Left lung (tissue), 4 donors: ENCODE measurements at regions not wholly inside any gene's neighbourhood (a gene's known extent, or its start where the extent isn't known, plus 50 kb on each side); places are given as distances from the start of the nearest gene placed in this dataset.

Source experiments
- ATAC-seq: fragments of 200-7000 bp; cut with Tn5 transposase; one replicate; pipeline ENCODE4 v1.9.1; 2020; ENCODE audit warnings: moderate library complexity
- DNase-seq, 4 donors: peaks; one replicate each; pipeline ENCODE4 v3.0.0-alpha.2; 2013 to 2020
- H3K27ac ChIP-seq, 2 donors: fragments of 200-600 bp; sonication (generic) in 1 of 2; one replicate each; pipeline versions ENCODE4 v1.5.0 to v1.8.0; 2020 to 2021
- H3K27me3 ChIP-seq, 2 donors: fragments of 200-600 bp; sonication (generic) in 1 of 2; one replicate each; pipeline versions ENCODE4 v1.5.0 to v1.8.0; 2020 to 2021
- H3K36me3 ChIP-seq, 2 donors: fragments of 200-600 bp; sonication (generic) in 1 of 2; one replicate each; pipeline versions ENCODE4 v1.5.0 to v1.8.0; 2020 to 2021
- H3K4me1 ChIP-seq, 2 donors: fragments of 200-600 bp; one replicate each; pipeline ENCODE4 v1.8.0; 2021
- H3K4me3 ChIP-seq, 2 donors: fragments of 200-600 bp; sonication (generic) in 1 of 2; one replicate each; pipeline versions ENCODE4 v1.5.0 to v1.8.0; 2020 to 2021; ENCODE audit warnings: mild to moderate bottlenecking in 1 of 2
- H3K9me3 ChIP-seq, 2 donors: fragments of 200-600 bp; sonication (generic) in 1 of 2; one replicate each; pipeline versions ENCODE4 v1.5.0 to v1.8.0; 2020 to 2021
- intact Hi-C, 2 donors: fragments of 100-400 bp; cut with DNase I; formaldehyde crosslinking; loops; one replicate each; pipeline versions ENCODE4 v1.11.2 to v1.14.2; 2022
- TF ChIP-seq, protein P1 (sequence below), 2 donors: fragments of 200-600 bp; sonication (generic) in 1 of 2; IDR thresholded peaks; one replicate each; pipeline versions ENCODE4 v1.5.0 to v1.8.0; 2021; ENCODE audit warnings: antibody characterized with exemption in 2 of 2
- donor health status: DM: no; HTN: yes; CAD: no.
- donor health status: DM: no; HTN: no; CAD: no.

- no peak overlapping the region for H3K27ac ChIP-seq
- H3K4me3 ChIP-seq: no peak overlapping the region
- ATAC-seq (peak; percentile 98), DNase-seq (peak in 2 of 4 donors; percentile 52 to 74)
- no peaks in the 10 kb centered on the region for H3K9me3 ChIP-seq
- H3K27me3 ChIP-seq: no peaks in the 10 kb centered on the region
- H3K36me3 ChIP-seq: no peaks in the 10 kb centered on the region
- TF ChIP-seq, protein P1, sequence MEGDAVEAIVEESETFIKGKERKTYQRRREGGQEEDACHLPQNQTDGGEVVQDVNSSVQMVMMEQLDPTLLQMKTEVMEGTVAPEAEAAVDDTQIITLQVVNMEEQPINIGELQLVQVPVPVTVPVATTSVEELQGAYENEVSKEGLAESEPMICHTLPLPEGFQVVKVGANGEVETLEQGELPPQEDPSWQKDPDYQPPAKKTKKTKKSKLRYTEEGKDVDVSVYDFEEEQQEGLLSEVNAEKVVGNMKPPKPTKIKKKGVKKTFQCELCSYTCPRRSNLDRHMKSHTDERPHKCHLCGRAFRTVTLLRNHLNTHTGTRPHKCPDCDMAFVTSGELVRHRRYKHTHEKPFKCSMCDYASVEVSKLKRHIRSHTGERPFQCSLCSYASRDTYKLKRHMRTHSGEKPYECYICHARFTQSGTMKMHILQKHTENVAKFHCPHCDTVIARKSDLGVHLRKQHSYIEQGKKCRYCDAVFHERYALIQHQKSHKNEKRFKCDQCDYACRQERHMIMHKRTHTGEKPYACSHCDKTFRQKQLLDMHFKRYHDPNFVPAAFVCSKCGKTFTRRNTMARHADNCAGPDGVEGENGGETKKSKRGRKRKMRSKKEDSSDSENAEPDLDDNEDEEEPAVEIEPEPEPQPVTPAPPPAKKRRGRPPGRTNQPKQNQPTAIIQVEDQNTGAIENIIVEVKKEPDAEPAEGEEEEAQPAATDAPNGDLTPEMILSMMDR (IDR thresholded peaks at IDR 0.05): peak; percentile 72 to 88
- intact Hi-C loops: loop anchor here in 1 of 2 donors (10.0 kb wide), 1 partner anchor 421 kb away; no protein-coding TSS in a partner anchor
- no peaks in the 10 kb centered on the region for H3K4me1 ChIP-seq
Measured at GRCh38 chr5:146965761-146966659, 87.5 kb upstream of the PPP2R2B start.

DNA sequence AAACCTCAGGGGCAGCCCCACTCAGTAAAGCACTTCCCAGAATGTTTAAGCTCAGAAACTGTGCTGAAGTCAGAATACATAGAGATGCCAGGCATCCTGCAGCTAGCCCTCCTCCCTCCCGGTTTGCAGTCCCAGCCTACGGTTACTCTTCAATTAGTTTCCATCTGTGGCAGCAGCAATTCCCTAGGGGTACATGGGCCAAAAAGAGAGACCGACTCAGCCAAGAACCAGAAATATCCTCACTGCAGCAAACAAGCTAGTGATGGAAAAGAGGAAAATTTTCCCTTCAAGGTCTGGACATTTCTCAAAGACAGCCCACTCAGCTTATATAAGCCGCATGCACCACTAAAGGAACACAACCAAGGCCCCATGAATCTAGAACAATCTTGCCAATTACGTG is 89.1 kb upstream of the PPP2R2B start:
- H3K27ac ChIP-seq: no peak overlapping the region
- H3K27me3 ChIP-seq: no peaks in the 10 kb centered on the region
- ATAC-seq (no peak), DNase-seq (no peak)
- no peak overlapping the region for H3K4me3 ChIP-seq
- no peaks in the 10 kb centered on the region for H3K36me3 ChIP-seq
- no peaks in the 10 kb centered on the region for H3K4me1 ChIP-seq
- TF ChIP-seq, protein P1 (IDR thresholded peaks at IDR 0.05): no peak
- intact Hi-C loops: loop anchor here in 1 of 2 donors (10.0 kb wide), 1 partner anchor 423 kb away; no protein-coding TSS in a partner anchor
- H3K9me3 ChIP-seq: no peaks in the 10 kb centered on the region

DNA sequence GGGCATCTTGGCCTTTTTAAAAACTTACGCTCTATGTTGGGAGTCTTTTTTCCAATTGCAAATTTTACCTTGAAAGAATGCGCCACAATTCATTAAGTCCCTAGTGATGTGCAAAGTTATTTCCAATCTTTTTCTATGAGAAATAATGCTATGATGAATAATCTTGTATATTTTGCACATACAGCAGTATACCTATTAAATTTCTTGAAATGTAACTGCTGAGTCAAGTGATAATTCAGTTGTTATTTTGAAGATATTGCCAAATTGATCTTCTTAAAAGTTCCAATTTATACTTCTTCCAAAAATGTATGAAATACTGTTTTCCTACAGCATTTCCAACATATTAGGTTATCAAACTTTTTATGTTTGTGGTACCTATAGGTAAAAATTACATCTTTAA is 92.8 kb upstream of the PPP2R2B start:
- no peaks in the 10 kb centered on the region for H3K4me1 ChIP-seq
- no peak overlapping the region for H3K4me3 ChIP-seq
- H3K36me3 ChIP-seq: no peaks in the 10 kb centered on the region
- no peaks in the 10 kb centered on the region for H3K27me3 ChIP-seq
- H3K9me3 ChIP-seq: no peaks in the 10 kb centered on the region
- no peak overlapping the region for H3K27ac ChIP-seq
- intact Hi-C loops: no loop called here
- no peak for DNase-seq
- TF ChIP-seq, protein P1 (IDR thresholded peaks at IDR 0.05): no peak
- no peak for ATAC-seq

- intact Hi-C loops: no loop called here
- no peaks in the 10 kb centered on the region for H3K27me3 ChIP-seq
- no peaks in the 10 kb centered on the region for H3K4me1 ChIP-seq
- TF ChIP-seq, protein P1 (IDR thresholded peaks at IDR 0.05): no peak
- ATAC-seq (no peak), DNase-seq (no peak)
- no peak overlapping the region for H3K27ac ChIP-seq
- H3K4me3 ChIP-seq: no peak overlapping the region
- H3K36me3 ChIP-seq: no peaks in the 10 kb centered on the region
- H3K9me3 ChIP-seq: peaks cover 0 to 46% of the 10 kb centered on the region in 2 donors
Measured at GRCh38 chr5:146986469-146986868, 107.9 kb upstream of the PPP2R2B start.

- Histone ChIP-seq H3K36me3 (no peaks in the 10 kb centered on the region), H3K27me3 (no peaks in the 10 kb centered on the region), H3K4me1 (no peaks in the 10 kb centered on the region), H3K4me3 (no peak overlapping the region), H3K27ac (no peak overlapping the region), H3K9me3 (peaks cover 0 to 25% of the 10 kb centered on the region in 2 donors)
- TF ChIP-seq, protein P1 (IDR thresholded peaks at IDR 0.05): no peak
- intact Hi-C loops: no loop called here
- ATAC-seq (no peak), DNase-seq (no peak)
Measured at GRCh38 chr5:146993876-146994530, 115.4 kb upstream of the PPP2R2B start.
